B cell (primary cell): ENCODE measurements at regions not wholly inside any gene's neighbourhood (a gene's known extent, or its start where the extent isn't known, plus 50 kb on each side); places are given as distances from the start of the nearest gene placed in this dataset.
"Not testable (repeated sequence)": the region's sequence is repeated elsewhere in the genome, so short reads cannot be mapped to it uniquely, and the experiment has no call there.

ENCODE experiments used
- ATAC-seq: fragments of 200-7000 bp; cut with Tn5 transposase; one replicate; pipeline ENCODE4 v1.10.0; 2021; ENCODE audit warnings: low read depth, mild to moderate bottlenecking, moderate number of reproducible peaks, moderate library complexity
- CTCF ChIA-PET: fragments of 350-600 bp; sonication (Branson Sonifier 250); formaldehyde crosslinking; loops from one replicate; lab custom pipeline; 2021; ENCODE audit warnings: antibody characterized with exemption, inconsistent platforms; lab: Charles Lee
- POLR2A ChIA-PET: fragments of 350-600 bp; sonication (Branson Sonifier 250); formaldehyde crosslinking; loops from one replicate; lab custom pipeline; 2021; ENCODE audit warnings: antibody characterized with exemption; lab: Charles Lee
- DNase-seq: peaks from one replicate; pipeline ENCODE4 v3.0.0; 2013
- H2AFZ ChIP-seq: 2 replicates; pipeline ENCODE4 v1.6.1; 2012; ENCODE audit warnings: mild to moderate bottlenecking, low read depth, low read length; ENCODE audit not compliant: insufficient read depth, poor library complexity, severe bottlenecking
- H3K27ac ChIP-seq, 2 donors: 1 replicate in 1 of 2; 2 replicates in 1 of 2; pipeline ENCODE4 v1.5.1; 2012 to 2013; ENCODE audit warnings: low read length in 2 of 2, mild to moderate bottlenecking in 2 of 2, moderate library complexity in 1 of 2
- H3K27me3 ChIP-seq, 4 experiments: fragments of 200-600 bp in 1 of 4; sonication (generic) in 1 of 4; replicated peaks in 1 of 4; 1 replicate in 2 of 4; 2 replicates in 2 of 4; pipeline versions ENCODE4 v1.6.1 to v1.7.0; 2013 to 2016; ENCODE audit warnings: low read length in 3 of 4, mild to moderate bottlenecking in 2 of 4, mixed read lengths in 1 of 4, moderate library complexity in 1 of 4; ENCODE audit not compliant: insufficient read depth in 4 of 4, control insufficient read depth in 3 of 4; ENCODE audit errors: control extremely low read depth in 1 of 4
- H3K36me3 ChIP-seq, 2 experiments: replicated peaks in 1 of 2; 1 replicate in 1 of 2; 2 replicates in 1 of 2; pipeline versions ENCODE4 v1.6.1 to v1.7.1; 2013; ENCODE audit warnings: low read length in 1 of 2; ENCODE audit not compliant: insufficient read depth in 2 of 2, control insufficient read depth in 1 of 2; ENCODE audit errors: control extremely low read depth in 1 of 2, extremely low read depth in 1 of 2
- H3K4me1 ChIP-seq, 2 donors: fragments of 200-600 bp in 1 of 2; sonication (generic) in 1 of 2; 1 replicate in 1 of 2; 2 replicates in 1 of 2; pipeline versions ENCODE4 v1.5.1 to v1.6.1; 2013 to 2017; ENCODE audit warnings: low read length in 2 of 2; ENCODE audit not compliant: control insufficient read depth in 2 of 2, insufficient read depth in 2 of 2
- H3K4me2 ChIP-seq: replicated peaks from 2 replicates; pipeline ENCODE3; 2012; ENCODE audit warnings: mild to moderate bottlenecking, low read depth, low read length; ENCODE audit not compliant: poor library complexity, severe bottlenecking
- H3K4me3 ChIP-seq, 5 experiments: fragments of 200-600 bp in 1 of 5; sonication (generic) in 1 of 5; 1 replicate in 3 of 5; 2 replicates in 2 of 5; pipeline versions ENCODE4 v1.5.1 to v1.7.0; 2011 to 2016; ENCODE audit warnings: low read length in 4 of 5, mild to moderate bottlenecking in 4 of 5, low read depth in 2 of 5, control low read depth in 1 of 5, moderate library complexity in 1 of 5; ENCODE audit not compliant: insufficient read depth in 1 of 5; ENCODE audit errors: control extremely low read depth in 1 of 5, extremely low read depth in 1 of 5
- H3K79me2 ChIP-seq: fragments of 200-600 bp; sonication (generic); one replicate; pipeline ENCODE4 v1.6.0; 2016; ENCODE audit warnings: low read length; ENCODE audit not compliant: control insufficient read depth, insufficient read depth
- H3K9ac ChIP-seq: fragments of 200-600 bp; sonication (generic); 2 replicates; pipeline ENCODE4 v1.6.1; 2017; ENCODE audit warnings: mild to moderate bottlenecking, low read length, moderate library complexity
- H3K9me3 ChIP-seq, 3 donors: one replicate each; pipeline versions ENCODE4 v1.6.1 to v1.7.1; 2013; ENCODE audit warnings: low read length in 2 of 3; ENCODE audit not compliant: control insufficient read depth in 2 of 3, insufficient read depth in 1 of 3; ENCODE audit errors: control extremely low read depth in 1 of 3
- H4K20me1 ChIP-seq: 2 replicates; pipeline ENCODE4 v1.6.0; 2012; ENCODE audit warnings: mild to moderate bottlenecking, low read length; ENCODE audit not compliant: insufficient read depth, control insufficient read depth, poor library complexity, severe bottlenecking
- H3K27ac Mint-ChIP-seq: one replicate; pipeline ENCODE4 v1.8.0; 2021; ENCODE audit warnings: mixed read lengths
- H3K27me3 Mint-ChIP-seq: one replicate; pipeline ENCODE4 v1.8.0; 2021; ENCODE audit warnings: mixed read lengths
- H3K4me1 Mint-ChIP-seq: one replicate; pipeline ENCODE4 v1.8.0; 2021; ENCODE audit warnings: mixed read lengths
- H3K4me3 Mint-ChIP-seq: one replicate; pipeline ENCODE4 v1.8.0; 2021; ENCODE audit warnings: mixed read lengths
- H3K9me3 Mint-ChIP-seq: one replicate; pipeline ENCODE4 v1.8.0; 2022; ENCODE audit warnings: mixed read lengths; ENCODE audit not compliant: insufficient read depth
- CTCF ChIP-seq: fragments of 200-600 bp; IDR thresholded peaks from one replicate; pipeline ENCODE4 v1.8.0; 2022; ENCODE audit warnings: antibody characterized with exemption, mild to moderate bottlenecking
- EZH2 ChIP-seq: IDR thresholded peaks from 2 replicates; pipeline ENCODE4 v1.6.1; 2012; ENCODE audit warnings: borderline replicate concordance, low read depth, mild to moderate bottlenecking, moderate library complexity, low read length; ENCODE audit not compliant: insufficient read depth, poor library complexity, severe bottlenecking
- WGBS: methylation state at CpG from one replicate; pipeline ENCODE4 v1.1.5; 2013; ENCODE audit warnings: missing lambda C conversion rate; ENCODE audit not compliant: insufficient coverage; 5-methylcytosine and 5-hydroxymethylcytosine counted together
- intact Hi-C: fragments of 100-400 bp; cut with micrococcal nuclease; formaldehyde crosslinking; loops from one replicate; pipeline ENCODE4 v1.10.0; 2022

- H3K4me3 ChIP-seq: no peak overlapping the region
- no peaks in the 10 kb centered on the region for H3K79me2 ChIP-seq
- no peaks in the 10 kb centered on the region for H3K4me1 ChIP-seq
- H2AFZ ChIP-seq: no peak overlapping the region
- no peak overlapping the region for H3K27ac ChIP-seq
- H4K20me1 ChIP-seq: no peaks in the 10 kb centered on the region
- H3K9me3 Mint-ChIP-seq: peaks cover 3% of the 10 kb centered on the region
- ChIA-PET POLR2A (no interaction called here), CTCF (no interaction called here)
- no peaks in the 10 kb centered on the region for H3K9me3 ChIP-seq
- H3K36me3 ChIP-seq: no peaks in the 10 kb centered on the region
- H3K4me1 Mint-ChIP-seq: no peaks in the 10 kb centered on the region
- TF ChIP-seq CTCF: no peak
- TF ChIP-seq EZH2: no peak
- intact Hi-C loops: no loop called here
- no peaks in the 10 kb centered on the region for H3K27me3 Mint-ChIP-seq
- H3K4me3 Mint-ChIP-seq: no peak overlapping the region
- DNase-seq (no peak), ATAC-seq (no peak)
- no peak overlapping the region for H3K4me2 ChIP-seq
- 70% methylated on average over 1 of the region's 1 CpG for WGBS
- no peaks in the 10 kb centered on the region for H3K27me3 ChIP-seq
- no peak overlapping the region for H3K9ac ChIP-seq
- H3K27ac Mint-ChIP-seq: no peak overlapping the region
Measured at GRCh38 chr10:52400562-52400961, 86.5 kb downstream of the DKK1 start.

- H3K9me3 Mint-ChIP-seq, CTCF ChIA-PET, H3K4me2 ChIP-seq, H3K4me1 ChIP-seq, H4K20me1 ChIP-seq, H3K4me1 Mint-ChIP-seq, H3K27me3 Mint-ChIP-seq, DNase-seq, H3K4me3 ChIP-seq, POLR2A ChIA-PET, ATAC-seq, H3K27ac Mint-ChIP-seq, H3K27me3 ChIP-seq, H3K9me3 ChIP-seq, H3K79me2 ChIP-seq, H2AFZ ChIP-seq, H3K36me3 ChIP-seq, H3K9ac ChIP-seq, H3K27ac ChIP-seq, intact Hi-C loops, H3K4me3 Mint-ChIP-seq: not testable (repeated sequence)
- no CpG with 5 or more reads among the region's 3 CpGs for WGBS
Measured at GRCh38 chr10:52403801-52404200, 89.7 kb downstream of the DKK1 start.
